ENCODE measurements at regions not wholly inside any gene's neighbourhood (a gene's known extent, or its start where the extent isn't known, plus 50 kb on each side); places are given as distances from the start of the nearest gene placed in this dataset.

DNA sequence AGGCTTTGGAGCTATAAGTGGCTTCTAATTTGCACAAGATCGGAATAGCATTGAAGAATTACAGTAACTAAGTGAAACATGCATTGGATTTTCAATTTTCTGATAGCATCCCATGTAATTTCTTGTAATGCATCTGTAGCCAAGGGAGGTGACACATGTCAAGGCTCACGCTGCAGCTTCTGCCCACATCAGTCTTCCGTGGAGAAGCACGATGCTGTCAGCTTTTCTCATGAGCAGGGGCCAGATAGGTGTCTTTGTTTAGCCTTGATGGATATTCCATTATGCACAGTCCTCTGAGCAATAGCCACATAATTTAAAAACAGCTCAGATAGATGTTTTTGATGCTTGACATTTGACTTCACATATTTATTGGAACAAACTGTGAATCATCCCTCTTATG is 1046.9 kb upstream of the EEF2KMT start:
- TF ChIP-seq CTCF (IDR thresholded peaks at IDR 0.05) (no peak), POLR2A (IDR thresholded peaks at IDR 0.05) (no peak)
